NCI-H1105 treated with DMSO at 0.1 percent for 48 hours (cell line): ENCODE measurements at regions not wholly inside any gene's neighbourhood (a gene's known extent, or its start where the extent isn't known, plus 50 kb on each side); places are given as distances from the start of the nearest gene placed in this dataset.
"Not testable (repeated sequence)": the region's sequence is repeated elsewhere in the genome, so short reads cannot be mapped to it uniquely, and the experiment has no call there.

Experiments used
- DNase-seq: peaks from one replicate; lab custom pipeline; 2025; lab: John Stamatoyannopoulos, UW

GRCh38 chr20:51123887-51124286 is 101.0 kb upstream of the KCNG1 start:
- not testable (repeated sequence) for DNase-seq

DNA sequence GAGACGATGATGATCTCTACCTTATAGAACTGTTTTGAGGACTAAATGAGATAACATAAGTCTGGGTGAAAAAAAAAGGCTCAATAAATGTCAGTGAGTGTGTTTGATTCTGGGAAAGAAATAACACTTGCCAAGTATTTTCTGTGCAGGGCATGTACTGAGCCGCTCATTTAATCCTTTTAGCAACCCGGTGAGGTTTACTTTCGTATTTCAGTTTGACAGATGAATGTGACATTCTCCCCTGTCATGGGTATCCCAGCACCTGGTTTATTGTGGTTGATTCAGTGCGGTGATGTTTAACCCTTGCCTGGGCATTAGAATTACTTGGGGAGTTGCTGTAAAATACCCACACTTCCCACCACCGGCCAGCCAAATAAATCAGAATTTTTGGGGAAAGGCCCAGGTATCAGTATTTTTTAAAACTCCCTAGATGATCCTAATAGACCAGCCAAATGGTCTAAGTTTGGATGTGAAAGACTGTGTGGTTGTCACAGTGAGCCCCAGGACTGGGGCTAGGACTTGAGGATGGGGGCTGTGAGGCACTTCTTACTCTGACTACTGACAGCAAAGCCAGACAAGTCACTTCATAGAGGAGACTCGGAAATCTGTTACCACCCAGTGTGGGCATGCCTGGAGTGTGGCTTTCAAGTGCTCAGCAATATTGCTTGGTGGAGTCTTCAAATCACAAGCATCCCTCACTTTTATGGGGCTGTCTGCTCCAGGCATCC is 100.2 kb upstream of the KCNG1 start:
- DNase-seq, result no peak

DNA sequence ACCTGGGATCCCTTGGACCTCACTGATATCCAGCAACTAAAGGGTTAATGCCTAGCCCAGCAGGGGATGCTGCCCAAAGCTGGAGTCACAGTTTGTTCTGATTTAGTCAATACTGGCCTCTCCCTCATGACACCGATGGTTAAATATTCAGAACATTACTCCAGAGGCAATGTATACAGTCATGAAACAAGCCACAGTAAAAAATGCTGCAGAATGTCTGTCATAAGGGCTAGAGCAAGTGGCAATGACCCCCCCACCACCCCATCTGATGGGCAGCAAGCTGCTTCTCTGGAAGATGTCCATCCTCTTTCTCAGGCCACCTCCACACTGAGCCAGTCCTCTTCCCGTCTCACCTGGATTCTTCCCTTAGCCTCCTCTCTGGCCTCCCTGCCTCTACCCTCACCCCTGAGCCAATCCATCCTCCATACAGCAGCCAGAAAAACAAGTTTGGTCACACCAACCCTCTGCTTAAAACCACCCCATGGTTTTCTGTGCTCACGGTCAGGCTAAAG is 99.0 kb upstream of the KCNG1 start:
- no peak for DNase-seq

GRCh38 chr20:51121272-51121671 is 98.4 kb upstream of the KCNG1 start:
- no peak for DNase-seq

DNA sequence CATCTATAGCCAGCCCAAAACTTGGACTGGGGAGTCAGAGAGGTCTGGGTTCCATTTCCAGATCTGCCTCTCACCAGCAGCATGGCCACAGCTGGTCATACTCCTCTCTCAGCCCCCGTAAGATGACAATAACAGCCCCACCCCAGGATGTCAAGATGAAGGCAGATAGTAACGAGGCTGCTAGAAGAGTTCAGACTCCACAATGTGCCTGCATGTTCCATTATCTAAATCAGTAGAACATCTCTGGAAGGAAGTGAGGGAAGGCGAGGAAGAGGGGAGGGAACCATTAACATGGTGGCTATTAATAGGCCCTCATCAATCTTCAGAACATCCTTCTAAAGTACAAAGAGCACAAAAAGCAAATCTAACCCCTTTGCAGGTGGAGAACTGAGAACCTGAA is 98.0 kb upstream of the KCNG1 start:
- DNase-seq, result no peak

GRCh38 chr20:51120438-51120837 is 97.5 kb upstream of the KCNG1 start:
- DNase-seq, result no peak

- DNase-seq, result no peak
Measured at GRCh38 chr20:51119914-51120313, 97.0 kb upstream of the KCNG1 start.

- no peak for DNase-seq
Measured at GRCh38 chr20:51118985-51119527, 96.1 kb upstream of the KCNG1 start.

- DNase-seq, result no peak
Measured at GRCh38 chr20:51118216-51118615, 95.3 kb upstream of the KCNG1 start.

- no peak for DNase-seq
Measured at GRCh38 chr20:51116765-51117686, 94.1 kb upstream of the KCNG1 start.

- peak; percentile 58 for DNase-seq
Measured at GRCh38 chr20:51111290-51111689, 88.4 kb upstream of the KCNG1 start.

DNA sequence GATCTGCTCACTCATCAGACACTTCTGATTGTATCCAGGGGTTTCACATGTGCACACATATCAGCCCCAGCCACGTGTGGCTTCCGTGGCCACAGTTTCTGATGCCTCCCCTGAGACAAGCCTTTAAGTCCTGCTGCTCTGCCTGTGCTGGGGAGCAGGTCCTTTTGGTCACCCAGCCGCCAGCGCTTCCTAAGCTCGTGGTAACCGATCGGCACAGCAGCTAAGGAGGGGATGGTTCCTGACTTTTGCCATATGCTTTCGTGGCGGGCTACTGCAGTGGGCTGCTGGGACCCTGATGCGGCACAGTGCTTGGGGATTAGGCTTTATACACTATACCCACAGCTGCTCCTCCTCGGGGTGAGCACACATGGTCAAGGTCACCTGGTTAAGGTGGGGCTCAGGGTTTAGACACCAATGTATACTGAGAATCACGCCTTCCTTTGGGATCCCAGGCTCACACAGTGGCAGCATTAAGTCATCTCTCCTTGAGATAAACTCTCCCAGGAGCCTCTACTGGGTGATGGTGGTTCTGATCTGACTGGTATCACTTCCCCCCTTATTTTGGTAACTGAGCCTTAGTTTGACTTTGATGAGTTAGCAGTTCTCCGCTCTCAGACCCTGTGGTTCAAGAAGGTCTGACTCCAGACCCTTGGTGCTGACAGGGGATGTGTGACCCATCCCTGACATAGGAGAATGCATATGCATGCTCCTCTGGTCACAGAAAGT is 85.9 kb upstream of the KCNG1 start:
- DNase-seq, result no peak

DNA sequence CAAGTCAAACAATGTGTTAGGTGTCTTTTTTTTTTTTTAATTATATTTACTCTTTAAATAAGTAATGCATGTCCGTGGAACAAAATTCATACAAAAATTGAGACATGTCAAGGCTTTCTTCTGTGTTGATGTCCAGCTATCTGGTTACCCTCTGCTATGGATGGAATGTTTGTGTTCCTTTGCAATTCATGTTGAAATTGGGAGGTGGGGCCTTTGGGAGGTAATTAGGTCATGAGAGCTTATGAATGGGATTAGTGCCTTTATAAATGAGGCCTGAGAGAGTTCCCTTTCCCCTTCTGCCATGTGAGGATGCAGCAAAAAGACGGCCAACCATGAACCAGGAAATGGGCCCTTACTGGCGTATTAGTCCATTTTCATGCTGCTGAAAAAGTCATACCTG is 83.1 kb upstream of the KCNG1 start:
- no peak for DNase-seq

DNA sequence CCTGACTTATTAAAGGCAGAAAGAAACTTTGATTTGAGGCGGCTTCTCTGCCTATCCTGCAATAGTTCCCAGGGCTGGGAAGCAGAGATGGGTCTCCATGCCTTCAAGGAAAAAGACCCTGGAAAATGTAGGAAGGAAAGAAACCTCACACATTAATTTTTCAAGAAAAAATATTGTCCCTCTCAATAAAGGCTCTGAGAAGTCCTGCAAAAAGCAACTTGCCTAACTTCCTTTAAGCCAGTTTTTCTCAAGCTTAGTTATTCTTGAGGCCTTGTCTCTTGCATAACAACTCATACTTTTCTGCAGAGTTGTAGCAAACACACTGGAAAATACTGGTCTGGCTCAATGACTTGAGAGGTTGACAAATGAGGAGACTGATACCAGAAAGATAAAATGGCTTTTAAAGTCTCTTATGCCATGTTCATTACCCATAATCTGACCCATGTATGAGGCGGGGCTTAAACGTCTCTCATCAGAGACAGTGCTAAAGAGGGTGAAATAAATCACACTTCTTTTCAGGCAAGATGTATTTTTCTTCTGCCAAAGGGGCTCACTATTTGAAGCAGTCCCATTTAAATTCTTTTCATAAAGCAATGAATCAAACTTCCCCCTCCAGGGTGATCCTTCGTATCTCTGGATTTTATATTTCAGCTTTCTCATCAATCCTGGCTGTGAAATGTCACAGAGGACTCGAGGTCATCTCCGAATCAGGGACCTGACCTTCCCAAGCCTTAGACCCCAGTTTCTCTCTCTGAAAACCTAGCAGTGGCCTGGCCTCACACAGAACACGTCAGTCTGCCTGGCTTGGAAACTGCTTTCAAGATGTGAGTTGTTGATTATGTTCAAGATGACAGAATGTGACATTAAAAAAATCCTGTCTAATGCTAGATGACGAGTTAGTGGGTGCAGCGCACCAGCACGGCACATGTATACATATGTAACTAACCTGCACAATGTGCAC is 82.3 kb upstream of the KCNG1 start:
- no peak for DNase-seq

DNA sequence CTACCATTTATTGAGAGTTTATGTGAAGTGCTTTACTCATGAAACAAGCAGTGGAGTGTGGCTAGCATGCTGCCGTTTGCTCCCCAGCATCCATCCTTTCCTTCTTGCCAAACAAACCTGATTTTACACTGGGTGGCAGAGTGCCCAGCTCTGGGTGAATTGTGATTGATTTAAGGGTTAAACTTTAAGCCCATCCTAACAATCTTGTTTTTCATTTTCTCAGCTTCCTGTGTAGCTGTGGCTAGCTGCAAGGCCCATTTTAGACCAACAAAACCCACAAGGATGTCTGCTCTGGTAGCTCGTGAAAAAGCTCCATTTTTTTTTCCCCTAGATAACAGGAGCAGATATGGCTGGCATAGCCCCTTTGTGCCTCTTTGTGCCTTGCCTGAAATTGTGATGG is 77.7 kb upstream of the KCNG1 start:
- no peak for DNase-seq

DNA sequence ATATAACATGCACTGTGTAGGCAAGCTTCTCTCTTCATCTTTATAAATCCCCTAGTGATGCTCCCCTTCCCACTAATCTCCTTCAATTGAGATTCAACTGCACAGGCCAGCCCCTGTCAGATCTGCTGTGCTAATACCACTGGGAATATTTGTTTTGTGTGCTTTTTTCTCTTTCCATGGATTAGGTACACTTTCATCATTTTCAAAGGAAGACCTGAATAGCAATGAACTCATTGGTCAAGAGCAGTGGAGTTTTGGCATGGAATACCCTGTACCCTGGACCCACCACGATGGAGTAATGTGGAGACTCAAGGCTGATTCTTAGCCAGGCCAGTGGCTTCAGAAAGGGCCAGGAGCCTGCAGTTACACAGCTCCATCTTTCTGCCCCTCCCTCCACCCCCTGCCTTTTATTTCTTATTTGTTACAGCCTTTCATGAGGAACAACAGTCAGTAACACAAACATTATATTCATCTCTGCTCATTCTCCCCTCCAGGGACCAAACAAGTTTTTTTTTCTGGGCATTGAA is 75.4 kb upstream of the KCNG1 start:
- DNase-seq, result no peak

DNA sequence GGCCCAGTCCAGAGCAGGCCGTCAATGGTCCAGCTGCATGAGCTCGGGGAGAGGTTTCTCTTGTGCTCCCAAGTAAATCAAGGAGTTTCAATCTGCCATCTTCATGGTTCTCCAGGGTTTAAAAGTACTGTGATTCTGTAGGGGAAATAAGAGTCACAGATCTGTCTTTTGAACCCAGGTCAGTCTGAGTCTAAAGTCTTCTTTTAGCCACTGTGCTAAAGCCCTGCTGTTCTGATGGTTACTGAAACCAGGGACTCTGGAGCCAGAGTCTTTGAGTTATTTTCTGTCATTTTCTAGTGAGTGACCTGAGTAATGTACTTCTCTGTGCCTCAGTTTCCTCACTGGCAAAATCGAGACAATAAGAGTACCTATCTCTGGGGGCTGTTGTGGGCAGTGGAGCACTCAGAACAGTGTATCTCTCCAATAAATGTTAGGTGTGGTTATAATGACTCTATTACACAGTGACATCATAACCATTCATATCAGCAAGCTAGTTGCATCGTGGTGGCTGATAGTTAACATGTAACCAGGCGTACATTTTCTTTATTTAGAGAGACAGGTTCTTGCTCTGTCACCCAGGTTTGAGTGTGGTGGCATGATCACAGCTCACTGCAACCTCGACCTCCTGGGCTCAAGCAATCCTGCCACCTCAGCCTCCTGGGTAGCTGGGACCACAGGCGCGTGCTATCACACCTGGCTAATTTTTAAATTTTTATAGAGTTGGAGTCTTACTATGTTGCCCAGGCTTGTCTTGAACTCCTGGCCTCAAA is 74.6 kb upstream of the KCNG1 start:
- no peak for DNase-seq

DNA sequence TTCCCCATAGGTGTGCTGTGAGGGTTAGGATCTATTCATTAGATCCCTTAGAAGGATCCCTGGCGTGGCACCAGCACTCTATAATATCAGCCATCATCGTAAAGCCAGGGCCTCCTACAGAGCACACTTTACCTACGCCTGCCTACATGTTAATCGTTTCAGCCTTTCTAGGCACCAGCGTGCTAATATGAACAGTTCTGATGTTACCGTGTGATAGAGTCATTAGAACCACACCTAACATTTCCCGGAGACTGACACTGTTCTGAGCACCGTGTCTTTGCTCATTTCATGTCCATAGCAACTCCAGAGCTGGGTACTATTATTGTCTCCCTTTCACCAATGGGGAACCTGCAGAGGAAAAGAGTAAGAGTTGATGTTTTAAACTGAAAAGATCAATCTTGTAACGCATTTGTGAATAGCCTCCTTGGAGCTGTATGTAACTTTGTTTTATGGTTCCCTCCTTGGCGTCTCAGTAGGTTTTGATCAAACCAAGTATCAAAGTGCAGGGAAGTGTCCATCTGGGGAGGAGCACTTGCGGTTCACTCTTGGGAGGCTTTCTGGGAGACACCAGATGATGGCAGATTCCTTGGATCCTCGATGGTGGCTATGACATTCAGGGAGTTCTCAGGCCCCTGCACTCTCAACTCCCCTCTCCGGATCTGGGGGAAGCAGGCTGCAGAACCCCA is 73.8 kb upstream of the KCNG1 start:
- no peak for DNase-seq
